Cardiac septum (tissue), 1 donor: ENCODE measurements at regions not wholly inside any gene's neighbourhood (a gene's known extent, or its start where the extent isn't known, plus 50 kb on each side); places are given as distances from the start of the nearest gene placed in this dataset.

Experiments
- DNase-seq: peaks from one replicate; pipeline ENCODE4 v3.0.0-alpha.2; 2020; ENCODE audit warnings: low spot score
- intact Hi-C: fragments of 100-400 bp; cut with DNase I; formaldehyde crosslinking; loops from one replicate; pipeline ENCODE4 v1.14.0; 2022
- donor health status: DM: no; HTN: no; CAD: no.

- intact Hi-C loops: no loop called here
- DNase-seq: no peak
These were observed 374.8 kb downstream of the INHBA start for GRCh38 chr7:41328131-41328530.

GRCh38 chr7:41326616-41327015 is 376.3 kb downstream of the INHBA start:
- intact Hi-C loops: no loop called here
- DNase-seq: no peak

- intact Hi-C loops: no loop called here
These were observed 379.1 kb downstream of the INHBA start for GRCh38 chr7:41323806-41324205.

GRCh38 chr7:41319581-41319980 is 383.3 kb downstream of the INHBA start:
- intact Hi-C loops: no loop called here
- DNase-seq: no peak

More at GRCh38 chr7:41323806-41324205, 379.1 kb downstream of the INHBA start:
- DNase-seq: no peak

GRCh38 chr7:41316410-41316809 is 386.5 kb downstream of the INHBA start:
- intact Hi-C loops: no loop called here
- DNase-seq: no peak

- no peak for DNase-seq
- intact Hi-C loops: no loop called here
These were observed 387.1 kb downstream of the INHBA start for GRCh38 chr7:41315764-41316163.

- intact Hi-C loops: no loop called here
These were observed 389.7 kb downstream of the INHBA start for GRCh38 chr7:41313171-41313570.

GRCh38 chr7:41312235-41312634 is 390.7 kb downstream of the INHBA start:
- no peak for DNase-seq
- intact Hi-C loops: no loop called here

More at GRCh38 chr7:41313171-41313570, 389.7 kb downstream of the INHBA start:
- no peak for DNase-seq

- DNase-seq: no peak
- intact Hi-C loops: no loop called here
These were observed 391.6 kb downstream of the INHBA start for GRCh38 chr7:41311301-41311700.

GRCh38 chr7:41306486-41306885 is 396.4 kb downstream of the INHBA start:
- DNase-seq: no peak
- intact Hi-C loops: no loop called here

GRCh38 chr7:41305001-41305400 is 397.9 kb downstream of the INHBA start:
- DNase-seq: no peak
- intact Hi-C loops: no loop called here

- intact Hi-C loops: no loop called here
These were observed 399.2 kb downstream of the INHBA start for GRCh38 chr7:41303709-41304108.

GRCh38 chr7:41298409-41298808 is 404.5 kb downstream of the INHBA start:
- DNase-seq: no peak
- intact Hi-C loops: no loop called here

More at GRCh38 chr7:41303709-41304108, 399.2 kb downstream of the INHBA start:
- no peak for DNase-seq

- no peak for DNase-seq
- intact Hi-C loops: no loop called here
These were observed 405.7 kb downstream of the INHBA start for GRCh38 chr7:41297166-41297565.

- intact Hi-C loops: no loop called here
- DNase-seq: no peak
These were observed 407.5 kb downstream of the INHBA start for GRCh38 chr7:41295455-41295815.

GRCh38 chr7:41294556-41295454 is 408.1 kb downstream of the INHBA start:
- DNase-seq: no peak
- intact Hi-C loops: no loop called here

- no peak for DNase-seq
- intact Hi-C loops: no loop called here
These were observed 410.4 kb downstream of the INHBA start for GRCh38 chr7:41292487-41292886.

GRCh38 chr7:41287559-41288335 is 415.1 kb downstream of the INHBA start:
- DNase-seq: no peak

GRCh38 chr7:41280491-41280890 is 422.4 kb downstream of the INHBA start:
- intact Hi-C loops: no loop called here
- no peak for DNase-seq

More at GRCh38 chr7:41287559-41288335, 415.1 kb downstream of the INHBA start:
- intact Hi-C loops: no loop called here

GRCh38 chr7:41277561-41277960 is 425.3 kb downstream of the INHBA start:
- intact Hi-C loops: no loop called here
- DNase-seq: no peak

- DNase-seq: no peak
- intact Hi-C loops: no loop called here
These were observed 427.6 kb downstream of the INHBA start for GRCh38 chr7:41275255-41275654.
